Effector memory CD4-positive, alpha-beta T cell (primary cell): ENCODE measurements at regions not wholly inside any gene's neighbourhood (a gene's known extent, or its start where the extent isn't known, plus 50 kb on each side); places are given as distances from the start of the nearest gene placed in this dataset.

ENCODE experiments used
- DNase-seq, 3 donors: peaks; one replicate each; pipeline ENCODE4 v3.0.0-alpha.2; 2020
- H3K27ac ChIP-seq: 2 replicates; pipeline ENCODE4 v1.7.0; 2013; ENCODE audit warnings: mild to moderate bottlenecking, low read length, moderate library complexity; ENCODE audit not compliant: insufficient read depth, poor library complexity, severe bottlenecking
- H3K27me3 ChIP-seq: replicated peaks from 2 replicates; pipeline ENCODE4 v1.7.0; 2013; ENCODE audit warnings: mild to moderate bottlenecking, low read length; ENCODE audit not compliant: insufficient read depth, control insufficient read depth, poor library complexity, severe bottlenecking
- H3K36me3 ChIP-seq: 2 replicates; pipeline ENCODE4 v1.7.0; 2013; ENCODE audit warnings: mild to moderate bottlenecking, low read length, moderate library complexity; ENCODE audit not compliant: control insufficient read depth, insufficient read depth
- H3K4me1 ChIP-seq: 2 replicates; pipeline ENCODE4 v1.7.0; 2013; ENCODE audit warnings: low read length, mild to moderate bottlenecking; ENCODE audit not compliant: control insufficient read depth, insufficient read depth, poor library complexity, severe bottlenecking
- H3K4me3 ChIP-seq: 2 replicates; pipeline ENCODE4 v1.7.0; 2013; ENCODE audit warnings: low read length, low read depth, mild to moderate bottlenecking; ENCODE audit not compliant: insufficient read depth, poor library complexity, severe bottlenecking
- H3K9me3 ChIP-seq: 2 replicates; pipeline ENCODE4 v1.7.0; 2013; ENCODE audit warnings: mild to moderate bottlenecking, low read length, moderate library complexity; ENCODE audit not compliant: control insufficient read depth

DNA sequence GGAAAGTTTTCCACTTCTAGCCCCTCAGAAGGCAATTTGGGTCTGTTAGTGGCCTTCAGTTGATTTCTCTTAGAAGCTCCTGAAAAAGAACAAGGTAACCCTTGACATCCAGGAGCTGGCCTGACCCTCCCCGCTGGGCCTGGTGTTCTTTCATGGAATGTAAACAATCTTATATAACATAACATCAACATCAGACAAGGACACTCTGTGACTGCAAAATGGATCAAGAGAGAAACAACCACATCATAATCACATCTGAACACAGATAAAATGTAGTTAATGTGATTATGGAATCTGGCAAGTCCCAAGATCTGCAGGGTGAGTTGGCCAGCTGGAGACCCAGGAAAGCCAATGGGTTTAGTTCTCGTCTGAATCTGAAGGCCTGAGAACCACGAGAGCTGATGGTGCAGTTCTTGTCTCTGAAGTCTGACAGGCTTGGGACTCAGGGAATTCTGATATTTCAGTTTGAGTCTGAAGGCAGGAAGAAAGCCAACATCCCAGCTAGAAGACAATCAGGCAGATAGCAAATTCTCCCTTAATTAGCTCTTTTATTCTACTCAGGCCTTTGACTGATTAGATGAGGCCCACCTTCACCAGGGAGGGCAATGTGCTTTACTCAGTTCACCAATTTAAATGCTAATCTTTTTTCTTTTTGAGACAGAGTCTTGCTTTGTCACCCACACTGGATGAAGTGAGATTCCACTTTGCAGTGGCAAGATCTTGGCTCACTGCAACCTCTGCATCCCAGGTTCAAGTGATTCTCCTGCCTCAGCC, 91.4 kb upstream of the NAMPT start:
- Histone ChIP-seq H3K4me1 (no peaks in the 10 kb centered on the region), H3K36me3 (no peaks in the 10 kb centered on the region), H3K9me3 (no peaks in the 10 kb centered on the region), H3K27me3 (no peaks in the 10 kb centered on the region), H3K4me3 (no peak overlapping the region), H3K27ac (no peak overlapping the region)
- DNase-seq = no peak

- H3K27me3 ChIP-seq = no peaks in the 10 kb centered on the region
- H3K4me1 ChIP-seq = no peaks in the 10 kb centered on the region
- DNase-seq = no peak
- H3K9me3 ChIP-seq = no peaks in the 10 kb centered on the region
- H3K27ac ChIP-seq = no peak overlapping the region
- H3K36me3 ChIP-seq = no peaks in the 10 kb centered on the region
- no peak overlapping the region for H3K4me3 ChIP-seq
Measured at GRCh38 chr7:106375499-106375898, 90.7 kb upstream of the NAMPT start.

- Histone ChIP-seq H3K27me3 (no peaks in the 10 kb centered on the region), H3K4me3 (no peak overlapping the region), H3K27ac (no peak overlapping the region)
Measured at GRCh38 chr7:106374437-106374836, 89.7 kb upstream of the NAMPT start.

DNA sequence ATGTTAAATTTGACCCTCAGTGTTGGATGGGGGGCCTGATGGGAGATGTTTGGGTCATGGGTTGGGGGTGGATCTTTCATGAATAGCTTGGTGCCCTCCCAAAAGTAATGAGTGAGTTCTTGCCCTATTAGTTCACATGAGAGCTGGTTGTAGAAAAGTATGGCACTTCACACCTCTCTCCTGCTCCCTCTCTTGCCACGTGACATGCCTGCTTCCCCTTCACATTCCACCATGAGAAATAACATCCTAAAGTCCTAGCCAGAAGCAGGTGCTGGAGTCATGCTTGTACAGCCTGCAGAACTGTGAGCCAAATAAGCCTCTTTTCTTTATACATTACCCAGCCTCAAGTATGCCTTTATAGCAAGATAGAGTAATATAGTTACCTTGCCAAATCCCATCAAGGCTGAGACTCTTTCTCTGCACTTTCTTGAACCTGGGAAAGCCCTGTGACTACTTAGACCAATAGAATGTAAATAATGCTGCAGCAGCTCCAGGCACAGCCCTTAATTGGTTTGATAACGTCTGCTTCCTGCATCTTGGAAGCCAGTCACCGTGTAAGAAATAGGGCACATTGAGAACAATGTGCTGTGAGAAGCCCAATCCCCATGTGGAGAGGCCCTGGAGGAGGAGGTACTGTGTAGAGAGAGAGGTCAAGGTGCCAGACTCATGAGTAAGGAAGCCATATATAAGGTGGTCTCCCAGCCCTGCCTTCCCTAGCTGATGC, 88.0 kb upstream of the NAMPT start:
- no peak for DNase-seq
- no peaks in the 10 kb centered on the region for H3K9me3 ChIP-seq
- H3K4me3 ChIP-seq = no peak overlapping the region
- no peaks in the 10 kb centered on the region for H3K4me1 ChIP-seq
- H3K36me3 ChIP-seq = no peaks in the 10 kb centered on the region
- no peak overlapping the region for H3K27ac ChIP-seq
- no peaks in the 10 kb centered on the region for H3K27me3 ChIP-seq

More at GRCh38 chr7:106374437-106374836, 89.7 kb upstream of the NAMPT start:
- no peaks in the 10 kb centered on the region for H3K4me1 ChIP-seq
- H3K36me3 ChIP-seq = no peaks in the 10 kb centered on the region
- H3K9me3 ChIP-seq = no peaks in the 10 kb centered on the region
- no peak for DNase-seq

- H3K9me3 ChIP-seq = no peaks in the 10 kb centered on the region
- no peak overlapping the region for H3K27ac ChIP-seq
- H3K36me3 ChIP-seq = no peaks in the 10 kb centered on the region
- H3K4me1 ChIP-seq = no peaks in the 10 kb centered on the region
- H3K27me3 ChIP-seq = no peaks in the 10 kb centered on the region
- no peak for DNase-seq
- H3K4me3 ChIP-seq = no peak overlapping the region
Measured at GRCh38 chr7:106372126-106372525, 87.3 kb upstream of the NAMPT start.

DNA sequence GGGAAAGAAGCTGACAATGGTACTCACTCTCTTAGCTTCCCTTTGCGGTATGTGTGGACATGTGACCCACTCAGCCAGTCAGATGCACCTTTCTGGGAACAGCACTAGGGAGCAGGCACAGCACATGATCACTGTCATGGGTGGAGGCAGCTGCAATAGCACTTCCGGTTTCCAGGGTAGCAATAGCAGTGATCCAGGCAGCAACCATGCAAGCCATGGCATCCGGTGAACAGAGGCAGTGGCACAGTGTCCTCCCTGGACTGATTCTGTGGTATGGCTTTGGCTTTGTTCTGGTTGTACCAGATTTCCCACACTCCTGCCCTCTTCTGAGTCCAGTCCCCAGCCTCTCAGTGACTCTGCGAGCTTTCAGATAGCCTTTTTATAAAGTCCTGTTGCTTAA, 86.8 kb upstream of the NAMPT start:
- DNase-seq = no peak
- Histone ChIP-seq H3K27ac (no peak overlapping the region), H3K9me3 (no peaks in the 10 kb centered on the region), H3K4me3 (no peak overlapping the region), H3K27me3 (no peaks in the 10 kb centered on the region), H3K4me1 (no peaks in the 10 kb centered on the region), H3K36me3 (no peaks in the 10 kb centered on the region)

- Histone ChIP-seq H3K27ac (no peak overlapping the region), H3K9me3 (no peaks in the 10 kb centered on the region), H3K27me3 (no peaks in the 10 kb centered on the region), H3K4me1 (no peaks in the 10 kb centered on the region), H3K36me3 (no peaks in the 10 kb centered on the region), H3K4me3 (no peak overlapping the region)
- DNase-seq = no peak
Measured at GRCh38 chr7:106370542-106370941, 85.8 kb upstream of the NAMPT start.

DNA sequence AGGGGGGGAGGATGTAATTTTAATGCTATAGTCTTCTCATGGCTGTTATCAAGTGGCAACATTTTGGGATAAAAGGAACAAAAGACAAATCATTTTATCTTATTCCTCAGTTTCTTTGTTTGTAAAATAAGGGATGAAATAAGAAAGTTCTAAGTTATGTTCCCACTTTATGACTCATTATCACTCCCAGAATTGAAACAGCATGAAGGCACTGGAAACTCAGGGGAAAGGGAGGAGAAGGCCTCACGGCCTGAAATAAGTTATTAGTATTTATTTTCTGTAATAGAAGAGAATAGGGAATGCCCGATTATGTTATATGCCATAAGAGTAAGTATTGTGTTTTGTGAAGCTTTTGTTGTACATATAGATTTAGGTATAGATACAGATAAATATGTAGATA, 85.0 kb upstream of the NAMPT start:
- no peak overlapping the region for H3K4me3 ChIP-seq
- no peak overlapping the region for H3K27ac ChIP-seq
- no peaks in the 10 kb centered on the region for H3K27me3 ChIP-seq
- H3K36me3 ChIP-seq = no peaks in the 10 kb centered on the region
- DNase-seq = no peak
- no peaks in the 10 kb centered on the region for H3K4me1 ChIP-seq
- H3K9me3 ChIP-seq = no peaks in the 10 kb centered on the region

DNA sequence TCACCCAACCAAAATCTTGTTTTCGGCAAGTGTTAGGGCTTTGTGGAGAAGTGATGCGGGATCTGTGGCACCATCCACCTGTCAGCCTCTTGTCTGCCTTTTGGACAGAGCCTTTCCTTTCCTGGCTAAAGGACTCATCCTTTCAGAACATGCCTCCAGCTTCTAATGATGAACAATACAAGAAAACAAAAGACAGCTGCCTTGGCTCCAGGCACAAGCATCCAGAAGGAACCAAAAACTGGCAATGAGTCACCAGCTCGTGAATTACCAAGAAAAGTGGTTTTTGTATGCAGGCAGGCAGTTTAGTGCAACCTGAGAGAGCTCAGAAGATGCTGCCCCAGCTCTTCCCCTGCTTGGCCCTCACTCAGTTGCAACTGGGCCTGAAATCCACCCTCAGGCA, 84.6 kb upstream of the NAMPT start:
- Histone ChIP-seq H3K36me3 (no peaks in the 10 kb centered on the region), H3K4me1 (no peaks in the 10 kb centered on the region), H3K27me3 (no peaks in the 10 kb centered on the region), H3K27ac (no peak overlapping the region), H3K9me3 (no peaks in the 10 kb centered on the region), H3K4me3 (no peak overlapping the region)
- no peak for DNase-seq

- H3K27me3 ChIP-seq = no peaks in the 10 kb centered on the region
- H3K27ac ChIP-seq = no peak overlapping the region
- no peak overlapping the region for H3K4me3 ChIP-seq
- no peaks in the 10 kb centered on the region for H3K4me1 ChIP-seq
- no peaks in the 10 kb centered on the region for H3K36me3 ChIP-seq
- no peaks in the 10 kb centered on the region for H3K9me3 ChIP-seq
- no peak for DNase-seq
Measured at GRCh38 chr7:106367664-106368063, 82.9 kb upstream of the NAMPT start.
